PFSK-1 (cell line): ENCODE measurements at regions not wholly inside any gene's neighbourhood (a gene's known extent, or its start where the extent isn't known, plus 50 kb on each side); places are given as distances from the start of the nearest gene placed in this dataset.

Experiments used
- FOXP2 ChIP-seq: optimal IDR thresholded peaks from 2 replicates; pipeline ENCODE3; 2011; ENCODE audit warnings: borderline replicate concordance, control low read depth, inconsistent platforms; ENCODE audit not compliant: insufficient read depth; ENCODE audit errors: extremely low read length, extremely low read depth
- POLR2AphosphoS5 ChIP-seq: IDR thresholded peaks from 2 replicates; pipeline ENCODE4 v1.6.1; 2012; ENCODE audit warnings: low read depth, mild to moderate bottlenecking, control low read depth, low read length, moderate library complexity
- REST ChIP-seq, 2 experiments: IDR thresholded peaks; 2 replicates each; pipeline versions ENCODE4 v1.6.1 to v1.8.0; 2011 to 2012; ENCODE audit warnings: low read depth in 2 of 2, low read length in 2 of 2, control low read depth in 1 of 2, inconsistent platforms in 1 of 2, mild to moderate bottlenecking in 1 of 2, moderate library complexity in 1 of 2; ENCODE audit not compliant: insufficient read depth in 1 of 2
- SIN3A ChIP-seq: IDR thresholded peaks from 2 replicates; pipeline ENCODE4 v1.6.1; 2012; ENCODE audit warnings: mild to moderate bottlenecking, low read length, moderate library complexity, borderline replicate concordance; ENCODE audit not compliant: insufficient read depth
- TAF1 ChIP-seq: IDR thresholded peaks from 2 replicates; pipeline ENCODE4 v1.6.1; 2012; ENCODE audit warnings: low read length, control low read depth, borderline replicate concordance; ENCODE audit not compliant: insufficient read depth

- TF ChIP-seq SIN3A (no peak), FOXP2 (no peak), REST (IDR thresholded peaks at IDR 0.05; ENCODE audit: insufficient read depth in 1 of 2, low read depth in 2 of 2, low read length in 2 of 2) (no peak), TAF1 (no peak), POLR2AphosphoS5 (no peak)
Measured at GRCh38 chr1:4076346-4076745, 176.3 kb upstream of the C1orf174 start.

- TF ChIP-seq FOXP2 = no peak
- TF ChIP-seq TAF1 = no peak
- no peak for TF ChIP-seq POLR2AphosphoS5
- TF ChIP-seq REST (IDR thresholded peaks at IDR 0.05; ENCODE audit: insufficient read depth in 1 of 2, low read depth in 2 of 2, low read length in 2 of 2) = no peak
- TF ChIP-seq SIN3A = no peak
Measured at GRCh38 chr1:4079815-4080214, 179.7 kb upstream of the C1orf174 start.

GRCh38 chr1:4081806-4082711, 182.0 kb upstream of the C1orf174 start:
- TF ChIP-seq POLR2AphosphoS5 (no peak), SIN3A (no peak), FOXP2 (no peak), TAF1 (no peak), REST (IDR thresholded peaks at IDR 0.05; ENCODE audit: insufficient read depth in 1 of 2, low read depth in 2 of 2, low read length in 2 of 2) (no peak)

GRCh38 chr1:4083231-4084047, 183.4 kb upstream of the C1orf174 start:
- TF ChIP-seq SIN3A = no peak
- no peak for TF ChIP-seq POLR2AphosphoS5
- no peak for TF ChIP-seq REST (IDR thresholded peaks at IDR 0.05; ENCODE audit: insufficient read depth in 1 of 2, low read depth in 2 of 2, low read length in 2 of 2)
- TF ChIP-seq FOXP2 = no peak
- no peak for TF ChIP-seq TAF1
